ENCODE measurements at regions not wholly inside any gene's neighbourhood (a gene's known extent, or its start where the extent isn't known, plus 50 kb on each side); places are given as distances from the start of the nearest gene placed in this dataset.
"Not testable (repeated sequence)": the region's sequence is repeated elsewhere in the genome, so short reads cannot be mapped to it uniquely, and the experiment has no call there.

- H3K4me1 ChIP-seq (ENCODE audit: insufficient read depth, low read length), result no peaks in the 10 kb centered on the region
- peaks cover 9 to 60% of the 10 kb centered on the region in 2 donors for H3K27me3 Mint-ChIP-seq
- peaks cover 0 to 7% (median 4%) of the 10 kb centered on the region in 3 donors for H3K4me1 Mint-ChIP-seq
- no peak overlapping the region for H3K27ac ChIP-seq (ENCODE audit: low read depth, low read length)
- H3K9me3 Mint-ChIP-seq, result peaks cover 0 to 10% (median 2%) of the 10 kb centered on the region in 5 donors
- H3K4me3 Mint-ChIP-seq, result no peak overlapping the region
- H3K36me3 Mint-ChIP-seq, result no peaks in the 10 kb centered on the region
- no peaks in the 10 kb centered on the region for H3K36me3 ChIP-seq (ENCODE audit: insufficient read depth, low read length)
- no peaks in the 10 kb centered on the region for H3K9me3 ChIP-seq (ENCODE audit: low read length)
- ChIA-PET CTCF (interaction anchor here (0.6 kb wide), 1 partner anchor 698 kb away, joined by 3 read pairs; no protein-coding TSS in a partner anchor), POLR2A (no interaction called here)
- no peak overlapping the region for H3K27ac Mint-ChIP-seq
- no peaks in the 10 kb centered on the region for H3K27me3 ChIP-seq (ENCODE audit: insufficient read depth, low read length, poor library complexity, severe bottlenecking)
- DNase-seq, result peak in 1 of 5 donors; percentile 34
- no peak overlapping the region for H3K4me3 ChIP-seq (ENCODE audit: low read length)
Observed at GRCh38 chr4:1523506-1523905, 117.3 kb upstream of the NKX1-1 start.

- Histone ChIP-seq H3K4me3 (ENCODE audit: low read length) (no peak overlapping the region), H3K36me3 (ENCODE audit: insufficient read depth, low read length) (no peaks in the 10 kb centered on the region), H3K9me3 (ENCODE audit: low read length) (no peaks in the 10 kb centered on the region), H3K27me3 (ENCODE audit: insufficient read depth, low read length, poor library complexity, severe bottlenecking) (no peaks in the 10 kb centered on the region), H3K4me1 (ENCODE audit: insufficient read depth, low read length) (no peaks in the 10 kb centered on the region), H3K27ac (ENCODE audit: low read depth, low read length) (no peak overlapping the region)
- ChIA-PET CTCF (no interaction called here), POLR2A (no interaction called here)
- Mint-ChIP-seq H3K4me1 (peaks cover 0 to 7% (median 4%) of the 10 kb centered on the region in 3 donors), H3K9me3 (peaks cover 0 to 10% (median 2%) of the 10 kb centered on the region in 5 donors), H3K4me3 (no peak overlapping the region), H3K27me3 (peaks cover 6 to 60% of the 10 kb centered on the region in 2 donors), H3K36me3 (no peaks in the 10 kb centered on the region), H3K27ac (no peak overlapping the region)
- peak in 1 of 5 donors; percentile 24 for DNase-seq
Observed at GRCh38 chr4:1523033-1523432, 116.8 kb upstream of the NKX1-1 start.

- POLR2A ChIA-PET, result no interaction called here
- peak overlapping the region in 2 of 7 donors; percentile 41 to 73 for H3K4me3 Mint-ChIP-seq
- H3K4me1 Mint-ChIP-seq, result peaks cover 0 to 7% (median 4%) of the 10 kb centered on the region in 3 donors
- no peak overlapping the region for H3K27ac Mint-ChIP-seq
- Histone ChIP-seq H3K9me3 (ENCODE audit: low read length) (no peaks in the 10 kb centered on the region), H3K36me3 (ENCODE audit: insufficient read depth, low read length) (no peaks in the 10 kb centered on the region), H3K4me3 (ENCODE audit: low read length) (no peak overlapping the region), H3K4me1 (ENCODE audit: insufficient read depth, low read length) (no peaks in the 10 kb centered on the region), H3K27ac (ENCODE audit: low read depth, low read length) (no peak overlapping the region), H3K27me3 (ENCODE audit: insufficient read depth, low read length, poor library complexity, severe bottlenecking) (no peaks in the 10 kb centered on the region)
- no peaks in the 10 kb centered on the region for H3K36me3 Mint-ChIP-seq
- CTCF ChIA-PET, result no interaction called here
- peak in 1 of 5 donors; percentile 19 for DNase-seq
- peaks cover 0 to 10% (median 2%) of the 10 kb centered on the region in 5 donors for H3K9me3 Mint-ChIP-seq
- peaks cover 6 to 58% of the 10 kb centered on the region in 2 donors for H3K27me3 Mint-ChIP-seq
Observed at GRCh38 chr4:1522606-1523005, 116.4 kb upstream of the NKX1-1 start.

- peaks cover 0 to 7% (median 4%) of the 10 kb centered on the region in 3 donors for H3K4me1 Mint-ChIP-seq
- CTCF ChIA-PET, result no interaction called here
- POLR2A ChIA-PET, result no interaction called here
- peak in 1 of 5 donors; percentile 43 for DNase-seq
- Histone ChIP-seq H3K36me3 (ENCODE audit: insufficient read depth, low read length) (no peaks in the 10 kb centered on the region), H3K4me1 (ENCODE audit: insufficient read depth, low read length) (no peaks in the 10 kb centered on the region), H3K4me3 (ENCODE audit: low read length) (no peak overlapping the region), H3K27me3 (ENCODE audit: insufficient read depth, low read length, poor library complexity, severe bottlenecking) (no peaks in the 10 kb centered on the region), H3K9me3 (ENCODE audit: low read length) (no peaks in the 10 kb centered on the region), H3K27ac (ENCODE audit: low read depth, low read length) (no peak overlapping the region)
- H3K27me3 Mint-ChIP-seq, result peaks cover 6 to 54% of the 10 kb centered on the region in 2 donors
- H3K9me3 Mint-ChIP-seq, result peaks cover 0 to 10% (median 2%) of the 10 kb centered on the region in 5 donors
- no peaks in the 10 kb centered on the region for H3K36me3 Mint-ChIP-seq
- no peak overlapping the region for H3K27ac Mint-ChIP-seq
- peak overlapping the region in 1 of 7 donors; percentile 41 for H3K4me3 Mint-ChIP-seq
Observed at GRCh38 chr4:1521821-1522361, 115.6 kb upstream of the NKX1-1 start.

- POLR2A ChIA-PET; H3K4me1 Mint-ChIP-seq; H3K9me3 ChIP-seq (ENCODE audit: low read length); H3K36me3 ChIP-seq (ENCODE audit: insufficient read depth, low read length); H3K9me3 Mint-ChIP-seq; H3K4me3 ChIP-seq (ENCODE audit: low read length); H3K36me3 Mint-ChIP-seq; CTCF ChIA-PET; H3K27me3 ChIP-seq (ENCODE audit: insufficient read depth, low read length, poor library complexity, severe bottlenecking); H3K4me1 ChIP-seq (ENCODE audit: insufficient read depth, low read length): not testable (repeated sequence)
- H3K4me3 Mint-ChIP-seq, result peak overlapping the region in 6 of 7 donors; percentile 44 to 72 (median 50)
- peaks cover 6 to 54% of the 10 kb centered on the region in 2 donors for H3K27me3 Mint-ChIP-seq
- peak overlapping the region in 1 of 8 donors; percentile 33 for H3K27ac Mint-ChIP-seq
- H3K27ac ChIP-seq (ENCODE audit: low read depth, low read length), result peak overlapping the region; percentile 39
- peak in 2 of 5 donors; percentile 17 to 25 for DNase-seq
Observed at GRCh38 chr4:1520795-1521576, 114.7 kb upstream of the NKX1-1 start.

GRCh38 chr4:1519787-1520661 lies 113.8 kb upstream of the NKX1-1 start:
- CTCF ChIA-PET, result no interaction called here
- H3K36me3 Mint-ChIP-seq, result no peaks in the 10 kb centered on the region
- Histone ChIP-seq H3K27me3 (ENCODE audit: insufficient read depth, low read length, poor library complexity, severe bottlenecking) (no peaks in the 10 kb centered on the region), H3K27ac (ENCODE audit: low read depth, low read length) (peak overlapping the region; percentile 31), H3K4me3 (ENCODE audit: low read length) (no peak overlapping the region), H3K4me1 (ENCODE audit: insufficient read depth, low read length) (no peaks in the 10 kb centered on the region), H3K9me3 (ENCODE audit: low read length) (no peaks in the 10 kb centered on the region), H3K36me3 (ENCODE audit: insufficient read depth, low read length) (no peaks in the 10 kb centered on the region)
- peak in 1 of 5 donors; percentile 37 for DNase-seq
- peaks cover 0 to 2% (median 0%) of the 10 kb centered on the region in 5 donors for H3K9me3 Mint-ChIP-seq
- peaks cover 0 to 7% (median 4%) of the 10 kb centered on the region in 3 donors for H3K4me1 Mint-ChIP-seq
- no peak overlapping the region for H3K27ac Mint-ChIP-seq
- peak overlapping the region in 5 of 7 donors; percentile 18 to 80 (median 53) for H3K4me3 Mint-ChIP-seq
- POLR2A ChIA-PET, result no interaction called here
- peaks cover 6 to 45% of the 10 kb centered on the region in 2 donors for H3K27me3 Mint-ChIP-seq

GRCh38 chr4:1518997-1519700 lies 112.9 kb upstream of the NKX1-1 start:
- Mint-ChIP-seq H3K36me3 (no peaks in the 10 kb centered on the region), H3K27ac (no peak overlapping the region), H3K9me3 (no peaks in the 10 kb centered on the region), H3K4me3 (no peak overlapping the region), H3K4me1 (peaks cover 0 to 7% (median 4%) of the 10 kb centered on the region in 3 donors), H3K27me3 (peaks cover 6 to 41% of the 10 kb centered on the region in 2 donors)
- H3K36me3 ChIP-seq (ENCODE audit: insufficient read depth, low read length), result no peaks in the 10 kb centered on the region
- no peaks in the 10 kb centered on the region for H3K4me1 ChIP-seq (ENCODE audit: insufficient read depth, low read length)
- DNase-seq, result peak in 1 of 5 donors; percentile 17
- no peaks in the 10 kb centered on the region for H3K27me3 ChIP-seq (ENCODE audit: insufficient read depth, low read length, poor library complexity, severe bottlenecking)
- no peak overlapping the region for H3K27ac ChIP-seq (ENCODE audit: low read depth, low read length)
- CTCF ChIA-PET, result no interaction called here
- no peak overlapping the region for H3K4me3 ChIP-seq (ENCODE audit: low read length)
- H3K9me3 ChIP-seq (ENCODE audit: low read length), result no peaks in the 10 kb centered on the region
- POLR2A ChIA-PET, result no interaction called here

Data from CD8-positive, alpha-beta memory T cell (primary cell).